ENCODE measurements at regions not wholly inside any gene's neighbourhood (a gene's known extent, or its start where the extent isn't known, plus 50 kb on each side); places are given as distances from the start of the nearest gene placed in this dataset.

GRCh38 chr9:80595192-80595591, 1023.4 kb downstream of the TLE4 start:
- TF ChIP-seq POLR2A (IDR thresholded peaks at IDR 0.05; ENCODE audit: low read depth, low read length): no peak
- TF ChIP-seq, protein P1, sequence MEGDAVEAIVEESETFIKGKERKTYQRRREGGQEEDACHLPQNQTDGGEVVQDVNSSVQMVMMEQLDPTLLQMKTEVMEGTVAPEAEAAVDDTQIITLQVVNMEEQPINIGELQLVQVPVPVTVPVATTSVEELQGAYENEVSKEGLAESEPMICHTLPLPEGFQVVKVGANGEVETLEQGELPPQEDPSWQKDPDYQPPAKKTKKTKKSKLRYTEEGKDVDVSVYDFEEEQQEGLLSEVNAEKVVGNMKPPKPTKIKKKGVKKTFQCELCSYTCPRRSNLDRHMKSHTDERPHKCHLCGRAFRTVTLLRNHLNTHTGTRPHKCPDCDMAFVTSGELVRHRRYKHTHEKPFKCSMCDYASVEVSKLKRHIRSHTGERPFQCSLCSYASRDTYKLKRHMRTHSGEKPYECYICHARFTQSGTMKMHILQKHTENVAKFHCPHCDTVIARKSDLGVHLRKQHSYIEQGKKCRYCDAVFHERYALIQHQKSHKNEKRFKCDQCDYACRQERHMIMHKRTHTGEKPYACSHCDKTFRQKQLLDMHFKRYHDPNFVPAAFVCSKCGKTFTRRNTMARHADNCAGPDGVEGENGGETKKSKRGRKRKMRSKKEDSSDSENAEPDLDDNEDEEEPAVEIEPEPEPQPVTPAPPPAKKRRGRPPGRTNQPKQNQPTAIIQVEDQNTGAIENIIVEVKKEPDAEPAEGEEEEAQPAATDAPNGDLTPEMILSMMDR (IDR thresholded peaks at IDR 0.05; ENCODE audit: extremely low read depth in 1 of 2, insufficient read depth in 1 of 2, low read depth in 1 of 2, low read length in 2 of 2): no peak
